Cerebellar cortex (tissue), 1 donor: ENCODE measurements at regions not wholly inside any gene's neighbourhood (a gene's known extent, or its start where the extent isn't known, plus 50 kb on each side); places are given as distances from the start of the nearest gene placed in this dataset.

ENCODE experiments used
- DNase-seq: peaks from one replicate; pipeline ENCODE4 v3.0.0-alpha.2; 2015; ENCODE audit warnings: low spot score

- no peak for DNase-seq
Measured at GRCh38 chr13:53863520-53863919, 834.9 kb downstream of the OLFM4 start.

- peak; percentile 11 for DNase-seq
Measured at GRCh38 chr13:53873558-53873957, 844.9 kb downstream of the OLFM4 start.

GRCh38 chr13:53878861-53879260 lies 850.2 kb downstream of the OLFM4 start:
- DNase-seq, result no peak

- DNase-seq, result no peak
Measured at GRCh38 chr13:53885997-53886396, 857.4 kb downstream of the OLFM4 start.

GRCh38 chr13:53890696-53891095 lies 862.1 kb downstream of the OLFM4 start:
- DNase-seq, result no peak

GRCh38 chr13:53901593-53901992 lies 873.0 kb downstream of the OLFM4 start:
- DNase-seq, result no peak

GRCh38 chr13:53907891-53908290 lies 879.3 kb downstream of the OLFM4 start:
- no peak for DNase-seq

- DNase-seq, result no peak
Measured at GRCh38 chr13:53920916-53921315, 892.3 kb downstream of the OLFM4 start.

- no peak for DNase-seq
Measured at GRCh38 chr13:53921473-53921872, 892.9 kb downstream of the OLFM4 start.

GRCh38 chr13:53941588-53942190 lies 913.1 kb downstream of the OLFM4 start:
- peak; percentile 2 for DNase-seq

- no peak for DNase-seq
Measured at GRCh38 chr13:53946500-53946899, 917.9 kb downstream of the OLFM4 start.

- no peak for DNase-seq
Measured at GRCh38 chr13:53953183-53953582, 924.6 kb downstream of the OLFM4 start.
